GM23248 (cell line): ENCODE measurements at regions not wholly inside any gene's neighbourhood (a gene's known extent, or its start where the extent isn't known, plus 50 kb on each side); places are given as distances from the start of the nearest gene placed in this dataset.

Experiments used
- DNase-seq: peaks from one replicate; pipeline ENCODE4 v3.0.0-alpha.2; 2015
- H2AFZ ChIP-seq: fragments of 200-600 bp; sonication (generic); 2 replicates; pipeline ENCODE4 v1.6.1; 2016; ENCODE audit warnings: antibody characterized with exemption
- H3F3A ChIP-seq: fragments of 200-600 bp; sonication (generic); 2 replicates; pipeline ENCODE4 v1.6.1; 2016; ENCODE audit warnings: mild to moderate bottlenecking, antibody characterized with exemption, mixed run types; ENCODE audit not compliant: insufficient read depth
- H3K27ac ChIP-seq: fragments of 200-600 bp; sonication (generic); 2 replicates; pipeline ENCODE4 v1.5.1; 2016; ENCODE audit warnings: mild to moderate bottlenecking
- H3K27me3 ChIP-seq: fragments of 200-600 bp; sonication (generic); replicated peaks from 2 replicates; pipeline ENCODE4 v1.6.1; 2016; ENCODE audit warnings: mild to moderate bottlenecking; ENCODE audit not compliant: insufficient read depth
- H3K36me3 ChIP-seq: fragments of 200-600 bp; sonication (generic); 2 replicates; pipeline ENCODE4 v1.6.1; 2016; ENCODE audit warnings: low read depth, mild to moderate bottlenecking
- H3K4me1 ChIP-seq: fragments of 200-600 bp; sonication (generic); 2 replicates; pipeline ENCODE4 v1.6.1; 2016; ENCODE audit warnings: mild to moderate bottlenecking; ENCODE audit not compliant: insufficient read depth
- H3K4me2 ChIP-seq: fragments of 200-600 bp; sonication (generic); one replicate; pipeline ENCODE4 v1.6.1; 2016; ENCODE audit warnings: mild to moderate bottlenecking; ENCODE audit not compliant: unreplicated experiment
- H3K4me3 ChIP-seq: fragments of 200-600 bp; sonication (generic); 2 replicates; pipeline ENCODE4 v1.5.1; 2016; ENCODE audit warnings: mild to moderate bottlenecking
- H3K79me2 ChIP-seq: fragments of 200-600 bp; sonication (generic); 2 replicates; pipeline ENCODE4 v1.6.1; 2016; ENCODE audit warnings: mild to moderate bottlenecking; ENCODE audit not compliant: insufficient read depth
- H3K9ac ChIP-seq: fragments of 200-600 bp; sonication (generic); 2 replicates; pipeline ENCODE4 v1.6.1; 2016; ENCODE audit warnings: mild to moderate bottlenecking
- H3K9me2 ChIP-seq: fragments of 200-600 bp; sonication (generic); 2 replicates; pipeline ENCODE4 v1.6.1; 2016; ENCODE audit warnings: mixed run types, mild to moderate bottlenecking, moderate library complexity; ENCODE audit not compliant: insufficient read depth
- H3K9me3 ChIP-seq: fragments of 200-600 bp; sonication (generic); one replicate; pipeline ENCODE4 v1.6.1; 2017; ENCODE audit warnings: low read depth
- H4K20me1 ChIP-seq: fragments of 200-600 bp; sonication (generic); 2 replicates; pipeline ENCODE4 v1.6.0; 2016; ENCODE audit not compliant: insufficient read depth
- EZH2 ChIP-seq: fragments of 200-600 bp; sonication (generic); IDR thresholded peaks from 2 replicates; pipeline ENCODE4 v1.6.1; 2018; ENCODE audit warnings: antibody characterized with exemption, mild to moderate bottlenecking; ENCODE audit not compliant: insufficient read depth, poor library complexity, severe bottlenecking
- EZH2phosphoT487 ChIP-seq: fragments of 200-600 bp; sonication (generic); IDR thresholded peaks from 2 replicates; pipeline ENCODE4 v1.6.1; 2018; ENCODE audit warnings: antibody characterized with exemption, moderate library complexity, mild to moderate bottlenecking, low read depth; ENCODE audit not compliant: insufficient read depth
- WGBS, 2 experiments: methylation state at CpG; one replicate each; pipeline ENCODE4 v1.1.6; 2015 to 2017; ENCODE audit warnings: low lambda C conversion rate in 2 of 2, low coverage in 1 of 2; ENCODE audit errors: missing lambda C conversion rate in 2 of 2; 5-methylcytosine and 5-hydroxymethylcytosine counted together
- in situ Hi-C: fragments of 300-500 bp; cut with MboI; formaldehyde crosslinking; loops from 2 replicates; pipeline ENCODE4 v1.15.0; 2020

DNA sequence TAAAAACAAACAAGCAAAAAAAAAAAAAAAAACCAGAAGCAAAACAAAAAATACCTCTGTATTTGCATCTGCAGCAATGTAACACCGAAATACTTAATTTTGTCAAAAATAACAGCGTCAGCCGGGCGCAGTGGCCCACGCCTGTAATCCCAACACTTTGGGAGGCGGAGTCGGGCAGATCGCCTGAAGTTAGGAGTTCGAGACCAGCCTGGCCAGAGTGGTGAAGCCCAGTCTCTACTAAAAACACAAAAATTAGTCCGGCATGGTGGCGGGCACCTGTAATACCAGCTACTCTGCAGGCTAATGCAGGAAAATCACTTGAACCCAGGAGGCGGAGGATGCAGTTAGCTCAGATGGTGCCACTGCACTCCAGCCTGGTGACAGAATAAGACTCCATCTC is 683.5 kb upstream of the CA10 start:
- Histone ChIP-seq H3K9me2 (no peaks in the 10 kb centered on the region), H3K4me3 (no peak overlapping the region), H2AFZ (no peak overlapping the region), H3K79me2 (no peaks in the 10 kb centered on the region), H3K4me2 (no peak overlapping the region), H3K36me3 (no peaks in the 10 kb centered on the region), H3K4me1 (no peaks in the 10 kb centered on the region), H3K27ac (no peak overlapping the region), H3F3A (no peaks in the 10 kb centered on the region), H3K9ac (no peak overlapping the region), H3K27me3 (no peaks in the 10 kb centered on the region), H3K9me3 (no peaks in the 10 kb centered on the region), H4K20me1 (no peaks in the 10 kb centered on the region)
- TF ChIP-seq EZH2 (no peak), EZH2phosphoT487 (no peak)
- in situ Hi-C loops, result no loop called here
- 53 to 60% methylated on average over 12 of the region's 12 CpGs for WGBS, 2 experiments
- DNase-seq, result no peak

DNA sequence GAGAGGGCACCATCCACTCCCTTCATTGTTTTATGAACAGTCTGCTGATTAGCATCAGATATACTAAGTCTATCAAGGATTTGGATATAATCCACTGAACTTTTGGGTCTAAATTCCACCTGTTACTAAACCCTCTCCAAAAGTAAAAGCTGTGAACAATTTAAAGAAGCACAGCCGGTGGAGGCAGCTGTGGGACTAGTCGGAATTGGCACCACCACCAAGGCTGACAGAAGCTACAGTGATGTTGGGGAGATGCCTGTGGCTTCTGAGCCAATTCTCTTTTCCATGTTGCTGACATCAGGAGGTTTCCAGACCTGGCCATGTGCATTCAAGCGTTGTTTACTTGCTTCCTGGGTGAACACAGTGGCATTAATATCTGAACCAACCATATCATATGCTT is 679.0 kb upstream of the CA10 start:
- Histone ChIP-seq H2AFZ (no peak overlapping the region), H3K27ac (no peak overlapping the region), H3K4me2 (no peak overlapping the region), H3K36me3 (no peaks in the 10 kb centered on the region), H3K9me2 (no peaks in the 10 kb centered on the region), H3K79me2 (no peaks in the 10 kb centered on the region), H4K20me1 (no peaks in the 10 kb centered on the region), H3K4me3 (no peak overlapping the region), H3K9me3 (no peaks in the 10 kb centered on the region), H3K27me3 (no peaks in the 10 kb centered on the region), H3K9ac (no peak overlapping the region), H3K4me1 (no peaks in the 10 kb centered on the region), H3F3A (no peaks in the 10 kb centered on the region)
- no peak for DNase-seq
- in situ Hi-C loops, result no loop called here
- 27 to 31% methylated on average over 3 of the region's 3 CpGs for WGBS, 2 experiments
- TF ChIP-seq EZH2phosphoT487 (no peak), EZH2 (no peak)

DNA sequence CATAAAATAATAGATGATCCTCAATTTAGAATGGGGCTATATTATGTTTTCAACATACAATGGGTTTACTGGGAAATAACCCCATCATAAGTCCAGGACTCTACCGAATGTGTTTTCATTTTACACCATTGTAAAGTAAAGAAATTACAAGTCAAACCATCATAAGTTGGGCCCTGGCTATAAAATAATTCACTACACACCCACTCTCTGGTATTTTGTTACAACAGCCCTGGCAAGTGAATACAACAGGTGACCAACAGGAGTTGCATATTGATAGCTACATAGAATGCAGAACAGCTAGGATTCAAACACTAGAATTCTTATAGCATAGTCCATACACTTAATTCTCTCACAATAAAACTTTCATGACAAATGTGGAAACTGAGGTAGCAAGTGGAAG is 673.0 kb upstream of the CA10 start:
- in situ Hi-C loops, result no loop called here
- H3K9me2 ChIP-seq, result no peaks in the 10 kb centered on the region
- DNase-seq, result no peak
- H3K79me2 ChIP-seq, result no peaks in the 10 kb centered on the region
- no peaks in the 10 kb centered on the region for H3F3A ChIP-seq
- H3K27ac ChIP-seq, result no peak overlapping the region
- H3K36me3 ChIP-seq, result no peaks in the 10 kb centered on the region
- no peak overlapping the region for H2AFZ ChIP-seq
- no peaks in the 10 kb centered on the region for H3K9me3 ChIP-seq
- H3K27me3 ChIP-seq, result no peaks in the 10 kb centered on the region
- WGBS, 2 experiments, result 19 to 44% methylated on average over 1 of the region's 1 CpG
- no peaks in the 10 kb centered on the region for H3K4me1 ChIP-seq
- no peak overlapping the region for H3K4me3 ChIP-seq
- TF ChIP-seq EZH2phosphoT487, result no peak
- no peak for TF ChIP-seq EZH2
- no peak overlapping the region for H3K9ac ChIP-seq
- H4K20me1 ChIP-seq, result no peaks in the 10 kb centered on the region
- no peak overlapping the region for H3K4me2 ChIP-seq

DNA sequence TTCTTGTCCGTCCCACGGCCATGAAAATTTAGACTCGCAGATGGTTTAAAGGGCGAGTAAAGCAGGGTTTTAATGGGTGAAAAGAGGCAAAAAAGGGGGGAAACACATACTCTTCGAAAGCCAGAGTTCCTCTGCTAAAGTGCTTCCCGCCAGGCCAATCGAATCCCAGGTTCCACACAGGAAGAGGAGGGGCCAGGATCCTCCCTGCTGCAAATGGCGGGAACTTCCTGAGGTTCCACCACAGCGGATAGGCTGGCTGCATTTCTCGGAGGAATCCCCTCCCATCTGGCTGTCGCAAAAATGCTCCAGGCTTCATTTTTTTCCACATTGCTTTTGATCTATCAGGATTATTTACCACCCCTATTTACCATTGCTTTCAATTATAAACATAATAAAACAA is 670.1 kb upstream of the CA10 start:
- Histone ChIP-seq H4K20me1 (no peaks in the 10 kb centered on the region), H3K27ac (no peak overlapping the region), H3F3A (no peaks in the 10 kb centered on the region), H3K4me3 (no peak overlapping the region), H3K36me3 (no peaks in the 10 kb centered on the region), H3K27me3 (no peaks in the 10 kb centered on the region), H3K9me3 (no peaks in the 10 kb centered on the region), H3K9ac (no peak overlapping the region), H3K9me2 (no peaks in the 10 kb centered on the region), H2AFZ (no peak overlapping the region), H3K4me2 (no peak overlapping the region), H3K79me2 (no peaks in the 10 kb centered on the region), H3K4me1 (no peaks in the 10 kb centered on the region)
- in situ Hi-C loops, result no loop called here
- WGBS, 2 experiments, result 49 to 57% methylated on average over 11 of the region's 11 CpGs
- TF ChIP-seq EZH2 (no peak), EZH2phosphoT487 (no peak)
- no peak for DNase-seq

DNA sequence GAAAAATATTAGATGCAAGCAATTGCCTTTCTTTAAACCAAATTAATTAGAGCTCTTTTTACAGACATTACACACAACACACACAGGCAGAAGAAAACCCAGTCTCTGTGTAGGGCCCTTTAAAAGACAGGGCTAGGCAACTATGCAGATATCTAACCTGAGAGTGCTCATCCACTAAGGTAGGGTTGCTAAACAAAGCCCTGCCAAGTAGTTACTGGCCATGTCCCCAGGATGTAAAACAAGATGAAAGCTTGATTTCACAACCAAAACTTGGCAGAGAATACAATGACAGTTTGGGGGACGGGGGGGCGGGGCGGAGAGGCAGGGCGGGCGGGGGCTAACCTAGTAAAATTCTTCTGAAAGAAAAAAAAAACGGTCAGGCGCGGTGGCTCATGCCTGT is 669.0 kb upstream of the CA10 start:
- 51 to 63% methylated on average over 7 to 8 of the region's 8 CpGs for WGBS, 2 experiments
- no peaks in the 10 kb centered on the region for H3K4me1 ChIP-seq
- in situ Hi-C loops, result no loop called here

More for the DNA sequence above, 669.0 kb upstream of the CA10 start:
- Histone ChIP-seq H3F3A (no peaks in the 10 kb centered on the region), H3K9ac (no peak overlapping the region), H3K9me2 (no peaks in the 10 kb centered on the region), H3K4me2 (no peak overlapping the region), H3K4me3 (no peak overlapping the region), H3K27me3 (no peaks in the 10 kb centered on the region), H3K9me3 (no peaks in the 10 kb centered on the region), H3K27ac (no peak overlapping the region), H2AFZ (no peak overlapping the region), H4K20me1 (no peaks in the 10 kb centered on the region), H3K79me2 (no peaks in the 10 kb centered on the region), H3K36me3 (no peaks in the 10 kb centered on the region)
- TF ChIP-seq EZH2 (no peak), EZH2phosphoT487 (no peak)
- no peak for DNase-seq
